SIG-M5 (cell line): ENCODE measurements at regions not wholly inside any gene's neighbourhood (a gene's known extent, or its start where the extent isn't known, plus 50 kb on each side); places are given as distances from the start of the nearest gene placed in this dataset.
"Not testable (repeated sequence)": the region's sequence is repeated elsewhere in the genome, so short reads cannot be mapped to it uniquely, and the experiment has no call there.

Experiments used
- DNase-seq: peaks from one replicate; lab custom pipeline; 2025; lab: John Stamatoyannopoulos, UW

GRCh38 chr14:100421756-100422470, 98.8 kb downstream of the SLC25A47 start:
- no peak for DNase-seq

GRCh38 chr14:100422556-100423316, 99.6 kb downstream of the SLC25A47 start:
- DNase-seq, result no peak

DNA sequence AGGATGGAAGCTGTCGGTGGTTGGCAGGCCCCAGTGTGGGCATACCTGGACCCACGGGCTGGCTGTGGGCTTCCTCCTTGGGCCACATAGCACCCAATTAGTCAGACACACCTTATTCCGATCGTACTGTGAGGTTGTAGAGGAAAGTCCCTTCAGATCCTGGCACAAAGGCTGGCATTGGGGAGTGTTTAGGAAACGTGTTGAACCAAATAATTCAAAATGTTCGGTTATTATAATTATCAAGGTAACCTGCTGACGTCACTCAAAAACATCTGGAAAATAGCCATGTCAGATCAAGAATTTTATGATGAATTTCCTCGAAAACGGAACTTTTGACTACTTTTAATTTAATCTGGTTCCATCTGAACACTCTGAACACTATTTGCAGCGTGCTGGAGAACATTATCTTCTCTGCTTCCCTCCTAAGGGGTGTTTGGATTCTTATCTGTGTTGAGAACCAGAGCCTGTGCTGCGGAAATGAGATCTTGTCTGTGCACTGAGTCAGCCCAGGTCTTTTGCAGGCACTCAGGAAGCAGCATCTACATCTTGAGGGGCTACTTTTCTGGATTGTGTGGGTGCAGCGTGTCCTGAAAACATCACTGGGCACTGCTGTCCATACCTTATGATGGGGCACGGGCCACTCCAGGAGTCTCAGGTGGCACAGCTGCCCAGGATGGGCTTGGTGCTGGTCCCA, 100.3 kb downstream of the SLC25A47 start:
- no peak for DNase-seq

DNA sequence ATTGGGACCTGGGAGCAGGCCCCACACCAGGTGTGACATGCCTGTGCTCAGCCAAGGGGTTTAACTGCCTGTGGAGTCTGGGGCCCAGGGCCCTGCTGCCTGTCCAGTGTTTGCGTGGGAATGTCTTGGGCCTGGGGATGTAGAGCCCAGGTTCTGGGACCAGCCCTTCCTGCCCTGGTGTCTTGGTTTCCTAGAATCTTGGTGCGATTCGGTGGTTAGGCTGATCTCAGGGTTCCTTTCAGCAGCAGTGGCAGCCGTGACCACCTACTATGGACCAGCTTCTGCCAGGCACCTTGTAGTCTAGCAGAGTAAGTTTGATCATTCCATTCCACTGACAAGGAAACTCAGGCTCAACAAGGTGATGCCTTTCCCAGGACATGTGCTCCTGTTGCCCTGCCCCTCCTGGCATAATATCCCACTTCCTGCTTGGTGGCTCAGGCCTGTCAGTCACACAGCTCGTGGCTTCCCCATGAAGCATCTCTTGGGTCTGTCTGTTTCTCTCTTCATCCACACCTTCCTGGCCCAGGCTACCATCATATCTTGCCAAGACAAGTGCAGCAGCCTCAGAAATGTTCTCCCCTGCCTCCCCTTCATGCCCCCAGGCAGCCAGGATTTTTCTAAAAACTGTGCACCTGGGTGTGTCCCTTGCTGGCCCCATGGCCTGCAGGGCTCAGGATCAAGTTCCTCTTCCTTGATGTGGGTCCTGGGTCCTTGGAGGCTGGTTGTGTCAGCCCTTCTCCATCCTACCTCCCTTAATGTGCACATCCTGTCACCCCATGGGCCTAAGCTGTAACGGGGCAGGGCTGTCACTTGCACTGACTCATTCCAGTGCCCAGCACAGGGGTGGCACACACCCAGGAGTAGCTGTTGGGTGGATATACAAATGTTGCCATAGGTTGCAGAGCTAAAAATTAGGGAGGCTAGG, 101.6 kb downstream of the SLC25A47 start:
- DNase-seq, result no peak

DNA sequence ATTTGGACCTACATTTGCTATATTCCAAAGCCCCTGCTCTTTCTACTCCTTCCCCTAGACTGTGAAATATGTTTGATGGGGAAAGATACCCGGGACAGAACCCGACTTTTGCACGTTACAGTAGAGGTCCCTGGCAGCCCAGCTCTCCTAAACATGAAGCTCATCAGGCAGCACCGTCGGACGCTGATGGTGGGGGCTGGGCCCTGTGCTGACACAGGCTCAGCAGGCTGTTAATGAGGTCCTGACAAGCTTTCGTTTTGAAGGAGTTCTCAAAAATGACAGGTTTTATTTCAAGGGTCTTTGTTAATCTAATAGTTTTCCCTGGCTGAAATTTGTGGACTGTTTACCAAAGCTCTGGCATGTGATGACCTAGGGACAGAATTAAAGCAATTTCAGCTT, 102.3 kb downstream of the SLC25A47 start:
- no peak for DNase-seq

GRCh38 chr14:100426314-100426713, 103.2 kb downstream of the SLC25A47 start:
- DNase-seq, result no peak

DNA sequence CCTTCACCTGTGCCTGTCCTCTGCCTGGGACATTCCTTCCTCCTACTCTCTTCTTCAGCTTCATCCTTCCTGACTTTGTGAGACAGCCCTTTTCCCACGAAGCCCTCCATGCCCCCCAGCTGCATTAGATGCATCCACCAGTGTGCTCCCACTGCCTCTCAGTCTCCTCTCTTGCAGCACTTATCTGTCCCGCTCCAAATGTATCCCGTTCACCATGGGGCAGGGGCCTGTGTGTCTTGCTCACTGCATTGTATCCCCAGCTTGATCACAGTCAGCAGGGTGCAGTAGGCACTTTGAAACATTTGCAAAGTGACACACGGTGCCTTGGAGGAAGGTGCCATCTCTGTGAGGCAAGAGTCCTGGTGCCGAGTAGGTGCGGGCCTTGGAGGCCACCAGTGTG, 104.0 kb downstream of the SLC25A47 start:
- DNase-seq, result no peak

- no peak for DNase-seq
Measured at GRCh38 chr14:100428727-100429126, 105.6 kb downstream of the SLC25A47 start.

- DNase-seq, result no peak
Measured at GRCh38 chr14:100429537-100429936, 106.4 kb downstream of the SLC25A47 start.

DNA sequence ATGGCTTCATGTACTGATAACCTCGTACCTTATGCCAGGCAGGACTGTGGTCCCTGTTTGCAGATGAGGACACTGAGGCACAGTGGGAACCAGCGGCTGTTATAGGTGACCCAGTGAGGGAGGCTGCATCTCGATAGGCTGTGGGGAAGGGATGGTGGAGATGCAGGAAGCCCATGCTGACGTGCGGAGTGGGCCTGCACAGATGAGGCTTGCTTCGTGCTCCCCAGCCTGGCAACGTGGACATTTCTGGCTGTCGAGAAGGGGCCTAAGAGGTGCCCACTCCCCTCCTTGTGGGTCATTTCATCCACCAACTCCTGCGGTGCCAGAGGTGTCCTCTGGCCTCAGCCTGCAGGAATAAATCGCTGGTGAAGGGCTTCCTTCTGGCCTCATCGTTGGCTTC, 107.4 kb downstream of the SLC25A47 start:
- no peak for DNase-seq

GRCh38 chr14:100431461-100431860, 108.3 kb downstream of the SLC25A47 start:
- not testable (repeated sequence) for DNase-seq

GRCh38 chr14:100432652-100433427, 109.7 kb downstream of the SLC25A47 start:
- no peak for DNase-seq

- no peak for DNase-seq
Measured at GRCh38 chr14:100433428-100433814, 110.3 kb downstream of the SLC25A47 start.

DNA sequence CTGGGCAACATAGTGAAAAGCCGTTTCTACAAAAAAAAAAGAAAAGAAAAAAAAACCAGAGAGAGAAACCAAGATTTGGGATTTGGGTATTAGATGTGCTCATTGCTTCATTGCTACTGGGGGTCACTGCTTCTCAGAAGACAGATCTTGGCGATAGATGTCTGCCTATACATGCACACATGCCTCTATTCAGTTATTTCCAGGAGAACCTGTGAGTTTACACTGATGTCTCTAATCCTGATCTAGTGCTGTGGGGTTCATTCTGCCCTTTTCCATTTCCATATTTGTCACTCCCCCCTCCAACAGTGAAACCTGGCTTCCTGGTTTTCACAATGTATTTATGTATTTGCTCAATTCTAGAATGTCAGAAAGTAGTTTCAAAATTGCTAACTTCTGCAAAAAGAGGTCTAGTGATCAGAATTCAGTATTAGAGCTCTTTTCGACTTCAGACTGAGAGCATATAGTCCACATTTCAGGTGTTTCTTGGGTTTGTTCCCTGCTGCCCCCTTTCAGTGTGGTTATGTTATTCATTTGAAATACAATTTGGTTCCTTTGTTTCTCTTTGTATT, 111.0 kb downstream of the SLC25A47 start:
- peak; percentile 12 for DNase-seq

DNA sequence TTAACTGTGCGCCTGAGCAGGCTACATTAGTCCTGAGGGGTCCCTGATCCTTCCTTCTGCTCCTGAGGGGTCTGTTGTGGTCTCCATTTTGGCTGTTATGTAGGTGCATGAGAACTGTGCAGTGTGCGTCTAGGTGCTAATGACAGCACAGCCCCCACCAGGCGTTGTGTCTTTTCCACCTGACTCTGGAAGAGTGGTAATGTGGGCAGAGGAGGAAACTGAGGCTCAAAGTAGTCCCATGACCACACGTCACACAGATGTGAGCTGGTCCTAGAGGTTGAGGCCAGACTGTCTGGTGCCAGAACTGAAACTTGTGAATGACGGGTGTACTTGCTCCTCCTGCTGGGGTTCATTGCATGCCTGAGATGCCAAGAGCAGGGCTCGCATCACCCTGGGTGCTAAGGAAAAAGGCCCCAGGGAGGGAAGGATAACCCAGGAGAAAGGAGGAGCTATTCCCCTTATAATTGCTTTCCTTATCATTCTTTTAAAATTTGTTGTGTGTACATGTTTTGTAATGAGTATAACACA, 111.8 kb downstream of the SLC25A47 start:
- no peak for DNase-seq

DNA sequence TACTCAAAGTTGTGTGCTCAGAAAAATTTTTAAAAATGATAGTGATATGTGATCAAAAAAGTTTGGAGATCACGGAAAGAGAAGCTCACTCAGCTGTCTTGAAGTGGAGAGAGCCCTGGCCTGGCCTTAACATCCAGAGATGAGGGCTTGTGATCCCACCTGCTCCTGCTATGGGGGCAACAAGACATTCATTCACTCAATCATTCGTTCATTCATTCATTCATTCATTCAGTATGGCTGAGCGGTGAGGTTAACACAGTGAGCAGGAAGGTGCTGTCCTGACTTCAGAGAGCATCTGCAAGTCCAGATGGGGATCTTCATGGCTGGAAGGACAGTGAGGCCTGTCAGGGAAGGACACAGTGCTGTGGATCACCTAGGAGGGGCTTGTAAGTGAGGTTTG, 112.3 kb downstream of the SLC25A47 start:
- no peak for DNase-seq

- DNase-seq, result no peak
Measured at GRCh38 chr14:100436745-100437406, 113.7 kb downstream of the SLC25A47 start.

DNA sequence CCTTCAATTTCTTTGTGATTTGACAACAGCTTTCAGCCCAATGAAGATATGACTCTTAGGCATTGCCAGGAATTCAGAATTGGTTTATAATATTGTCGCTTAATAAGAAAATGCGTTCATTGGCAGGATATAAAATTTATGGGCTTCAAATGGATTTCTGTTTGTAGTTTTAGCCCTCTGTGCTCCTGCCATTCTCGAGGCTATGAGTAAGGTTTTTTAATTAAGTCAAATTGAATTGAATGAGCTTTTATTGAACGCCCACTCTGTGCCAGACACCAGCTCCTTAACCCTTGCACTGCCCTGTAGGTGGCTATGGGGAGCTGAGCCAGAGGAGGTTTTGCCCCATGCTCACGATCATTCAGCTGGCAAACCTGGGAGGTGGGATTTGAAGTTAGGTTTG, 115.1 kb downstream of the SLC25A47 start:
- no peak for DNase-seq

DNA sequence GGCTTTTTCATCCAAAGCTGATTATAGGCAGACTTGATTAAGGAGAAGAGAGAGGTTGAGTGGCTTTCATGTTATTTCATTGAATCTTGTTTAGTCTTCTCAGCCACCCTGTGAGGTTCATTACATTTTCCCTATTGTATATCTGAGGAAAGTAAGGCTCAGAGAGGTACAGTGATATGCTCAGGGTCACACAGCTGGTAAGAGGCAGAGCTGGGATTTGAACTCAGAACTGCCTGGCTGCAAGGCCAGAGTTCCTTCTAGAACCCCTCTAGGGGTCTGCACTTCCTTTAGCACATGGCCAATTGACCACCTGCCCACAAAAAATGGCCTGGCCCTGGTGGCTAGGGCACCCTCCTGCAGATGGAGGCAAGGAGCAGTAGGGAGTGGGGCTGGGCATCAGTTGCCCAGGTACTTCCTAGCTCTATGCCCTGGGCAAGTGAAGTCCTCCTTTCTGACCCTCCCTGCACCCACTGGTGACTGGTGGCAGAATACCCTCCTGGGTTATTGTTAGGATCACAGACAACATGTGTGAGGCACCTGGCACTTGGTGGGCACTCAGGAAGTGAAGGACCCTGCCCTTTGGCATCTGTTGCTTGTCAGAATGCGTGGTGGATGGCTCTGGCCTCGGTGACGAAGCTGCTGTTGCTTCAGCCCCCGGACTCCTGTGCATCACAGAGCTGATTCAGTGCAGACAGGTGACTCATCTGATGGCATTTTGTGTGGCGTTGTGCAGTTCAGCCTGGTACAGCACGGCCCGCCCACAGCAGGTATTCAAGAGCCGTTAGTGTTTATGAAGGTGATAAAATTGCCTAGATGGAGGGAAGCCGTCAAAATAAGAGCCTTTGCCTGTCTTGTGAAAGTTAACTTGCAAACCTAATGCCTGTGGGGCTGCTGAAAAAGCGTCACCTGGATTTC, 115.8 kb downstream of the SLC25A47 start:
- no peak for DNase-seq
